GM03348 (cell line): ENCODE measurements at regions not wholly inside any gene's neighbourhood (a gene's known extent, or its start where the extent isn't known, plus 50 kb on each side); places are given as distances from the start of the nearest gene placed in this dataset.

ENCODE experiments used
- DNase-seq: peaks from one replicate; pipeline ENCODE4 v3.0.0; 2012; ENCODE audit warnings: low spot score

DNA sequence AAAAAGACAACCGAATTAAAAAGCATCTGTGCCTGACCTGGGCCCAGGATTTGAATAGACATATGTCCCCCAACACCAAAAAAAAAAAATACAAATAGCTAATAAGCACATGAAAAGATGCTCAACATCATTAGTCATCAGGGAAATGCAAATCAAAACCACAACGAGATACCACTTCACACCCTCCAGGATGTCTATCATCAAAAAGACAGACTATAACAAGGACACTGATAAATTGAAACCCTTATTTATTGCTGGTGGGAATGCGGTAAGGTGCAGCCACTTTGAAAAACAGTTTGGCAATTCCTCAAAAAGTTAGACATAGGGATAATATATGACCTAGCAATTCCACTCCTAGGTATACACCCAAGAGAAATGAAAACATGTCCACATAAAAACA, 72.3 kb upstream of the CAMK1G start:
- no peak for DNase-seq

- no peak for DNase-seq
Measured at GRCh38 chr1:209512821-209513220, 70.7 kb upstream of the CAMK1G start.

GRCh38 chr1:209513226-209513625, 70.3 kb upstream of the CAMK1G start:
- peak; percentile 56 for DNase-seq

- no peak for DNase-seq
Measured at GRCh38 chr1:209516771-209517680, 66.5 kb upstream of the CAMK1G start.

DNA sequence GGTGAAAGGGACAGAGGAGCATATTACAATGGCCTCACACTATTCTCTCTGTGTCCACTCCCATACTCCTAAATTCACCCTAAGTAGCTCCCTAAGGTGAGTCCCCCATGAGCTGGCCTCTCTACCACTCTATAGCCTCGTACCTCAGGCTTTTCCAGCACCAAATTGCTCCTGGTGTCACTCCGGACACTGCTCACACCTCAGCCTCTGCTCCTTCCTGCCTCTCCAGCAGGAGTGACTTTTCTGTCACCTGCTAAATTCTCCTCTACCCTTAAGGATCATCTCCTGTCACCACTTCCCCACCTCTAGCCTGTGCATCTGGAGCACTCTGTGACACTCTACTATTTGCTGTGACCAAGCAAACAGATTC, 65.8 kb upstream of the CAMK1G start:
- DNase-seq = no peak

DNA sequence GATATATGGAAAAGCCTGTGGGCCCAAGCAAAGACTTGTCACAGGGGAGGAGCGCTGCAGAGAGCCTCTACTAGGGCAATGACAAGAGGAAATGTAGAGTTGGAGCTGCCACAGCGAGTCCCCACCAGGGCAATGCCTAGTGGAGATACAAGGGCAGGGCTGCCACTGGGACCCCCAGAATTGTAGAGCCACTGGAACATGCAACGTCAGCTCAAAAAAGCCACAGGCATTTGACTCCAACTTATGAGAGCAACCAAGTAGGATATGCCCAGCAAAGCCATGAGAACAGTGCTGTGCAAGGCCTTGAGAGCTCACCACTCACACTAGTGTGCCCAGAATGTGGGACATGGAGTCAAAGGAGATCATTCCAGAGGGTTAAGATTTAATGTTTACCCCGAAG, 63.7 kb upstream of the CAMK1G start:
- DNase-seq = no peak

GRCh38 chr1:209522826-209523225, 60.7 kb upstream of the CAMK1G start:
- no peak for DNase-seq

DNA sequence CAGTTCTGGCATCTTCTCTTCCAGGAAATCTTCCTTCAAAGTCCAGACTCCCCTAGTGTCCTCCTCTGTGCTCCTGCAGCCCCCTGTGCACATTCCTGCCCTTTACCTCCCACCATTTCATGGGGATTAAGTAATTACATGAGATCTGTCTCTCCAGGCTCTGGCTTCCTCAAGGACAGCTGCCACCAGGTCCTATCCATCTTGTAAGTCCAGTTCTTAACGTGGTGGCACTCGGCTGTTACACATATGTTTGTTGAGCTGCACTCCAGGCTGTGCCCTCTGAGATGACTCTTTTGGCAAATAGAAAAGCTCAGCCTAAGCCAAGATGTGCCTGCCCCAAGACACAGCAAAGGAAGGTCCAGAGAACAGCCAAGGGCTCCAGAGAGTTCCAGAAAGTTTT, 57.4 kb upstream of the CAMK1G start:
- no peak for DNase-seq

- DNase-seq = peak; percentile 11
Measured at GRCh38 chr1:209527372-209527771, 56.1 kb upstream of the CAMK1G start.

GRCh38 chr1:209527993-209528717, 55.4 kb upstream of the CAMK1G start:
- DNase-seq = no peak

DNA sequence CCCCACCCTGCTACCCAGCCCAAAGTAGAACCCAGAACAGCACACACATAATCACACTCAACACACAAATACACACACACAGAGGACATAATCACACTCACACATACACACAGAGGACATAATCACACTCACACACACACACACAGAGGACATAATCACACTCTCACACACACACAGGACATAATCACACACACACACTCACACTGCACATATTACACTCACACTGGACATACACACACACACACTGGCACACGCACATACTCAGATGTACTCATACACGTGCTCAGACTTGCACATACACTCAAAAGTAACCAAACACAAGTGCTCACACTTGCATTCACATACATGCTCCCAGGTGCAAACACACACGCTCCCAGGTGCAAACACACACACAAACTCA, 54.3 kb upstream of the CAMK1G start:
- no peak for DNase-seq

DNA sequence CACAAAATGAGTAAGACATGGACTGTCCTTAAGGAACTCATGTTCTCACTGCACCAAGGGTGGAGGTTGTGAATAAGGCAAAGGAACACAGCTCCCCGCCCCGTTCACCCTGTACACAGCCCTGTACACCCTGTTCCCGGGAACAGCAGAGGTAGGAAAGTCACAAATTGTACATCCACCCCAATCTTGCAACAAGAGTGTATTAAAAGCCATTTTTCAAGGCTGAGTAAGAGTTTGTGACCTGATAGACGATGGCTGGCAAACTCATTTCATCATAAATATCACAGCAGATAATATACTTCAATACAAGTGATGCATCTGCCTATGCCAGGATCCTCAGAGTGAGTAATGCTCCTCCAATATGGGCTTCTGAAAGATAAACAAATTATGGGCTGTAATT, 52.5 kb upstream of the CAMK1G start:
- DNase-seq = no peak

GRCh38 chr1:209531549-209531948, 52.0 kb upstream of the CAMK1G start:
- no peak for DNase-seq
